H7 (cell line): ENCODE measurements at regions not wholly inside any gene's neighbourhood (a gene's known extent, or its start where the extent isn't known, plus 50 kb on each side); places are given as distances from the start of the nearest gene placed in this dataset.
A peak's percentile ranks its signal among the peaks of the same experiment; 100 is the strongest.
"Not testable (repeated sequence)": the region's sequence is repeated elsewhere in the genome, so short reads cannot be mapped to it uniquely, and the experiment has no call there.

Source experiments
- DNase-seq: peaks from one replicate; pipeline ENCODE4 v3.0.0; 2012
- H3K27me3 ChIP-seq: 2 replicates; pipeline ENCODE4 v1.6.0; 2011; ENCODE audit warnings: mild to moderate bottlenecking, low read length; ENCODE audit not compliant: control insufficient read depth, insufficient read depth
- H3K36me3 ChIP-seq: replicated peaks from 2 replicates; pipeline ENCODE4 v1.5.1; 2011; ENCODE audit warnings: low read length; ENCODE audit not compliant: control insufficient read depth, insufficient read depth
- H3K4me3 ChIP-seq: 2 replicates; pipeline ENCODE4 v1.5.1; 2011; ENCODE audit warnings: low read depth, mild to moderate bottlenecking, control low read depth, low read length, moderate library complexity; ENCODE audit not compliant: insufficient read depth

GRCh38 chr9:17875886-17876285 lies 297.0 kb downstream of the SH3GL2 start:
- DNase-seq: no peak
- no peaks in the 10 kb centered on the region for H3K27me3 ChIP-seq
- no peaks in the 10 kb centered on the region for H3K36me3 ChIP-seq
- no peak overlapping the region for H3K4me3 ChIP-seq

DNA sequence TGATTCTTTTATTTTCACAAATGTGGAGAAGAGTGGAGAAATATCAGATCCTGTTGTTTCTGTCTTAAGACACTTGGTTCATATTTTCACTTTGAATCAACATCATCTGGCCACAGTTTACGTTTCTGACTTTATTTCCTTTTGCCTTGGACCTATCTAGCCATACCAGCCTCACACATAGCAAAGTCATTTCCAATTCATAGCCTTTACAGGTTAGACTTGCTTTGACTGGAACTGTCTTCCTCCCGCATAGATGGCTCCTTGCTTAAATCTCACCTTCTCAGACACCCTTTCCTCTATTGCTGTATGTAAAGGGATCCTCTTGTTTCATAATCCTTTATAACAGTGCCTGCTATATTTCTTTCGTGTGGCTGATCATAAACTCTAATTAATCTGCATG lies 297.8 kb downstream of the SH3GL2 start:
- no peaks in the 10 kb centered on the region for H3K36me3 ChIP-seq
- H3K4me3 ChIP-seq: no peak overlapping the region
- no peaks in the 10 kb centered on the region for H3K27me3 ChIP-seq
- no peak for DNase-seq

- no peak for DNase-seq
- no peaks in the 10 kb centered on the region for H3K27me3 ChIP-seq
- H3K4me3 ChIP-seq: no peak overlapping the region
- no peaks in the 10 kb centered on the region for H3K36me3 ChIP-seq
Measured at GRCh38 chr9:17878810-17879370, 300.0 kb downstream of the SH3GL2 start.

DNA sequence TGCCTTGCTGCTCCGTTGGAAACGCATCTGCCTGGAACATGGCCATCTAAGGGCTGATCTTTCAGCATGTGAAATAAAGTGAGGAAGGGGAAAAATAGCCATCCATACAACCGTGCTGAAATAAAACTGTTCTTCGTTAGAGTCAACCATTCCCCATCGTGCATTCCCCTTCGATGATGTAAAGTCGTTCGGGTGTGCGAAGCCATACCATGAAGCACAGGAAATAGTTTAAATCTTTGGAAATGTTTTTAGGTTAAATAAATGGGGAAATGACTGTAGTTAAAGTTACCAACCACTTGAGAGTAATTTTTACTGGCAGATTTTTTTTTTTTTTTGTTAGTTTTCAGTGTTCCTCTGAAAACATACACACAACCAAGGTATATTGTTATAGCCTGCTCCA lies 302.5 kb downstream of the SH3GL2 start:
- DNase-seq: no peak
- Histone ChIP-seq H3K27me3 (no peaks in the 10 kb centered on the region), H3K4me3 (no peak overlapping the region), H3K36me3 (no peaks in the 10 kb centered on the region)

DNA sequence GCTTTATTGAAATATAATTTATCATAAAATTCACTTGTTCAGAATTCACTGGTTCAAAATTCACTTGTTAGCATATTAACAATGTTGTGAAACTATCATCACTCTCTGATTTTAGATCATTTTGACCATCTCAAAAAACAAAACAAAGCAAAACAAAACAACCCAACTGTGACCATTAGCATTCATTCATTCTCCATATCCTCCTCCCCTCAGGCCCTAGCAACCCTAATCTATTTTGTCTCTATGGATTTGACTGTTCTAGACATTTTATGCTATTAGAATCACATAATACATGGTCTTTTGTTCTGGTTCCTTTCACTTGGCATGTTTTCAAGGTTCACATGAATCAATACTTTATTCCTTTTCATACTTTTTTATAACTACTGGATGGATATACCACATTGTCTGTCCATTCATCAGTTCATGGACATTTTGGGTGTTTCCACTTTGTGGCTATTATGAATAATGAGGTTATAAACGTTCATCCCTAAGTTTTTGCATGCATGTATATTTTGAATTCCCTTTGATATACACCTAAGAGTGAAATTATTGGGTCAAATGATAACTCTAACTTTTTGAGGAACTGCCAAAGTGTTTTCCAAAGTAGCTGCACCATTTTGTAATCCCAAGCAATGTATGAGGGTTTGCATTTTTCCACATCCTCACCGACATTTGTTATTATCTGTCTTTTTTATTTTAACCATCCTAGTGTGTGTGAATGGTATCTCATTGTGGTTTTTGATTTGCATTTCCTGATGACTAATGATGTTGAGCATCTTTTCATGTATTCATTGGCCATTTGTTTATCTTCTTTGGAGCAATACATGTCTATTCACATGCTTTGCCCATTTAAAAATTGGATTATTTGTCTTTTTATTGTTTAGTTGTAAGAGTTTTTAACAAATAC lies 304.1 kb downstream of the SH3GL2 start:
- no peak overlapping the region for H3K4me3 ChIP-seq

GRCh38 chr9:17888066-17888465 lies 309.2 kb downstream of the SH3GL2 start:
- Histone ChIP-seq H3K27me3 (no peaks in the 10 kb centered on the region), H3K36me3 (no peaks in the 10 kb centered on the region), H3K4me3 (no peak overlapping the region)
- DNase-seq: no peak

More for the DNA sequence above, 304.1 kb downstream of the SH3GL2 start:
- Histone ChIP-seq H3K36me3 (no peaks in the 10 kb centered on the region), H3K27me3 (no peaks in the 10 kb centered on the region)
- DNase-seq: no peak

GRCh38 chr9:17888964-17889363 lies 310.1 kb downstream of the SH3GL2 start:
- not testable (repeated sequence) for H3K27me3 ChIP-seq, H3K4me3 ChIP-seq, DNase-seq, H3K36me3 ChIP-seq

- DNase-seq: no peak
- no peak overlapping the region for H3K4me3 ChIP-seq
- no peaks in the 10 kb centered on the region for H3K36me3 ChIP-seq
- no peaks in the 10 kb centered on the region for H3K27me3 ChIP-seq
Measured at GRCh38 chr9:17894501-17895160, 315.8 kb downstream of the SH3GL2 start.

DNA sequence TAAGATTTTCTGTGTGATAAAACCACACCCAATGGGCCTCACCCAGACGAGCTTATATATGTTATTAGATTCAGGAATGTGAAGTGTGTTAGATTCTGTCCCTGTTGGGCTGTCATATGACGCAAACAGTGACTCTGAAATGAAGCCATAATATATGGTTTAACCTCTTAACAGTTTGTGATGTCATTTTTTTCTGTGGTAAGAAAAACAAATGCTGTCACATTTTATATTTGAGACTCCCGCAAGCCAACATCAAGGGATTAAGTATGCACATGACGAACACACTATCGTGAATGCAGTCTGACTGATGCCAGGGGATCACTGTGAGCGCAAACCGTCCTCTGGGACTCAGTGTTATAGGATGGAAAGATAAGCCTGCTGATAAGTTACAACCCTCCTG lies 321.7 kb downstream of the SH3GL2 start:
- no peak overlapping the region for H3K4me3 ChIP-seq
- no peaks in the 10 kb centered on the region for H3K36me3 ChIP-seq
- DNase-seq: no peak
- peaks cover 22% of the 10 kb centered on the region for H3K27me3 ChIP-seq

DNA sequence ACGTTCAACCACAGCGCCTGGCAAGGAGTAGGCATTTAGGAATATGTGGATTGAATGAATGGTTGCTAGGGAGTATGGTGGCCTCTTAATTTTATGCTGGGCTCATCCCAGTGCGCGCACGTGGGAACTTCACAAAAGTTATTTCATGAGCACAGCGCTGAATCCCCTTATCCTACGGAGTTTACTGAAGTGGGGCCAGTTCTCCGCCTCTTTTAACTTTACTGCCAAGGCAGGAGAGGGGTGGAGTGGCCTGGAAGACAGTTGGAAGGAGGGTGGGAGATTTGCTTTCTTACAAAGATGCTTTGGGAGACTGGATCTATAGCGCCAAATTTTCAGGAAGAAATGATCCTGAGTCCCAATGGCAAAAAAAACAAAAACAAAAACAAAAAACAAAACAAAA lies 326.5 kb downstream of the SH3GL2 start:
- Histone ChIP-seq H3K36me3 (no peaks in the 10 kb centered on the region), H3K27me3 (peaks cover 49% of the 10 kb centered on the region), H3K4me3 (no peak overlapping the region; the same call in 1 of the 2 replicates)
- peak; percentile 13 for DNase-seq

DNA sequence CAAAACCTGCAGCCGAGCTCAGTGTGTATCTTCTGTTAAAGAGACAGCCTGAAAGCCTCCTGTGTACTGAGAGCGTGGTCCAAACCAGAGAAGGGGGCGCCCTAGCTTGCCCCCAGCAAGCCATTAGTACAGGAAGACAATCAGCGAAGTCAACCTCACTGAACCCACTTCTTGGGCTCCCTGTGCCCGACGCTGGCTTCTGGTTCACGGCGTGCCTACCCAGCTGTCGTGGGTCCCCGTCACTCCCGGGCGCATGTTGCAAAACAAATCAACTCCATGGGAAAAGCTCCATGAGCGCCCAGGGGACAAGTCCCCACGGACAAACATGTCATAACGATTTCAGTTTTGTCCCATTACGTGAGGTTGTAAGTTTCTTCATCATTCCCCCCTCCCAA lies 326.9 kb downstream of the SH3GL2 start:
- Histone ChIP-seq H3K4me3 (peak overlapping the region; percentile 49), H3K27me3 (peaks cover 49% of the 10 kb centered on the region), H3K36me3 (no peaks in the 10 kb centered on the region)
- no peak for DNase-seq

DNA sequence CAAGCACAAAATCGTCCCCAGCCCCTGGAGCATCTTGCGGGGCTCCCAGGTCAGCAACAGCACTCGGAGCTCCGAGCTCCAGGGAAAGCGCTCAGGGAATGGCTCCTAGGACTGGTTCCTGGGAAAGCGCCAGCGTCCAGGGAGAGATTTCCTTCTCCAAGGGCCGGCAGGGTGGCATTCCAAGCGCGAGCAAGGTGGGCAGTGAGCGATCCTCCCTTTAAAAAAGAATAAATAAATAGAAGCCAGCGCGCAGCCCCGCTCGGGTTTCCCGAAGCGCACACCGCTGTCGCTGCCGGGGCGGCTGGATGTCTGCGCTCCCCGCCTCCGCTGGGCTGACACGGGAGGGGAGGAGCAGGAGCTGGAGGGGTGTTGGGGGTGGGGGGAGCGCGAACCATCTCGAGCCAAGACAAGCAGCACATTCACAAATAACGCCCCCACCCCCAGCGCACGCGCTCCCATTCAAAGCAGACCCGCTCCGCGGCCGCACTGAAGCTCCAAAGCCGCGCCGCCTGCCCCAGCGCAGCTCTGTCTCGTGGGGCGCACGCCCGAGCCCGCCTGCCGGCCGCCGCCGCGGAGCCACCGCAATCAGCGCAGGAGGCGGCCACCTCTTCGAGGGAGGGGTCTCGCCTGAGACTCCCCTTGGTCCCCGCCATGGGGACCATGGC lies 327.4 kb downstream of the SH3GL2 start:
- H3K36me3 ChIP-seq: no peaks in the 10 kb centered on the region
- DNase-seq: peak; percentile 77
- H3K27me3 ChIP-seq: peaks cover 49% of the 10 kb centered on the region
- H3K4me3 ChIP-seq: peak overlapping the region; percentile 49

DNA sequence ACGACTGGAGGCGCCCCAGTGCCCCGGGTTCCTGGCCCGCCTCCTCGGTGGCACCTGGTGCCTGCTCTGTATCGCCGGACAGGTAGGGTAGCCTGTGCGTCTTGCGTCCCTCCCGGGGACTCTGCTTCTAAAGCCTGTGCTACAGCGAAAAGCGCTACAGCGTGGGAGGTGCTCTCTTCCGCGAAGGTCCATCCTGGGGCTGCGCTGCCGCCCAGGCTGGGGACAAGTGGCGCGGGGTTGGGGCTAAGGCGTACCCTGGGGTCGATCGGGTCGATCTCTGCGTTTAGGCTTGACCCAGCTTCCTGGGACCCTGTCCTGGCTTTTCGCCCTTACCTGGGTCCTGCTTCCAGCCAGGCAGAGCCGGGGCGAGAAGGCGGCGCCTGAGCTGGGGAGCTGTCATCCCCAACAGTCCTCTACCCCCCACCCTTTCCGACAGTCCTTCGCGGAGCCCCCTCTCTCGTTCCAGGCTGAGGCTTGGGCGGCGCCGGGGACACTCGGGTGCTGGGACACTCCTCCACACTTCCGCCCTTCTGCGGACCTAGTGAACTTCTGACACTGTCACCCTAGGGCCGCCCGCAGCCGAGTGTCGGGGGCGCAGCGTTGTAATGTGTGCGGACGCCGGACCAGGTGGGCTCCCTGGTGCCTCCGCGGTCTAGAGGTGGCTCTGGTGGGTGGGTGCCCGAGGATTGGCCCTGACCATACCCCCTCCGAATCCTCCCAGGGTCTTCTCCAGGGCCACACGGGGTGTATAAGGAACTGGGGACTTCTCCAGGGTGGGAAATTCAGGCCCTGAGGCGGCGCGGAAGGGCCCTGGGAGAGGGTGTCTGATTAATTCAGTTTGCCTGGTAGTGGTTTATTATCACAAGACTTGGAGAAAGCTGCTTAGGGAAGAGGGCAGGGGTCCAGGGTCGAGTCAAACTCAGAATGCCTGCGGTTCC lies 328.2 kb downstream of the SH3GL2 start:
- peak overlapping the region; percentile 49 for H3K4me3 ChIP-seq
- peak; percentile 74 for DNase-seq
- peaks cover 49% of the 10 kb centered on the region for H3K27me3 ChIP-seq
- H3K36me3 ChIP-seq: no peaks in the 10 kb centered on the region
